HG03025 (cell line): ENCODE measurements at regions not wholly inside any gene's neighbourhood (a gene's known extent, or its start where the extent isn't known, plus 50 kb on each side); places are given as distances from the start of the nearest gene placed in this dataset.
A peak's percentile ranks its signal among the peaks of the same experiment; 100 is the strongest.

Experiments
- ATAC-seq: cut with Tn5 transposase; IDR thresholded peaks from one replicate; pipeline ENCODE4 v1.9.1; 2021; ENCODE audit warnings: mild to moderate bottlenecking, moderate library complexity; ENCODE audit not compliant: unreplicated experiment, low FRiP score

DNA sequence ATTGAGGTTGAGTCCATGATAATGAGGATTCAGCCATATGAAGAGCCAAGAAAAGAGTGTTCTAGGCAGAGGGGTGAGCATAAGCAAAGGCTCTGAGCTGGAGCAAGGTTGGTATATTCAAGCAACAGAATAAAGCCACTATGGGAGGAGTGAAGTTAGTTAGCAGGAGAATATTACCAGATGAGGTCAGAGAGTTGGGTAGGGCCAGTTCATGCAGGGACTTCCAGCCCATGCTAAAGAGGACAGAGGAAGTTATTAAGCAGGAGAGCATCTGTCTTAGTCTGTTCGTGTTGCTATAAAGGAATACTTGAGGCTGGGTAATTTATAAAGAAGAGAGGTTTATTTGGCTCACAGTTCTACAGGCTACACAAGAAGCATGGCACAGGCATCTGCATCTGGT is 57.1 kb upstream of the ATG10 start:
- no peak for ATAC-seq

- no peak for ATAC-seq
These were observed 58.9 kb upstream of the ATG10 start for GRCh38 chr5:81912933-81913332.

DNA sequence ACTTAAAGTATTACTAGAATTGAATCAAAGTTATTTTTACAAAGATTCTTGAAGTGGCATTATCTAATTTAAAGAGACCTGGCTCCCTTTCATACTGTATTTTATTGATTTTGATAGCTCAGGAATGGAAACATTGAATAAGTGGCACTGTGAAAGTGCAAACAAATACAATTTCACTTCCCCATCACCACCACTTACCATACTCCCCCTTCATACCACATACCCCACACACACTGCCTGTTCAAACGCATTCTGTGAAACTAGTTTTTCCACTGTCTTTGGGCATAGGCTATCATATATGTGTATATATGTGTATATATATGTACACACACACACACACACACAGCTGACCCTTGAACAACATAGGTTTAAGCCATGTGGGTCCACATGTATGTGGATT is 62.1 kb upstream of the ATG10 start:
- ATAC-seq: peak; percentile 83

- ATAC-seq: no peak
These were observed 63.1 kb upstream of the ATG10 start for GRCh38 chr5:81908771-81909170.

DNA sequence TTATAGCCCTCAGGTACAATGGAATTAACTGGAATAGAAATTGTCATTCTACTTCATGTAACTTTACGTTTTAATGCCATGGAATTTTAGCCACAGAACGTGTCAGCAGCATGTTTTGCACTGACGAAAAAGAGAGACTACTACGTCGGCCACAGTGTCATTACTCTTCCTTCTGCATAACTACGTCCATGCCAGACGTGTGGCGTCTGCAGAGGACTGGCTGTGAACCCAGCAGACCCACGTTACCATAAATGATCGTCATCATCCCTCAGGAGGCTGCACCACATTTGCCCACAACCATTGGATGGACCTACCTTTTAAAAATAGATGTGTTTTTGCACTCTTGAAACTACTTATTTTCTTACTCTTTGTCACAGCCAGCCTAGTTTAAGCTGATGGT is 63.8 kb upstream of the ATG10 start:
- ATAC-seq: no peak

- no peak for ATAC-seq
These were observed 64.7 kb upstream of the ATG10 start for GRCh38 chr5:81907012-81907635.

GRCh38 chr5:81906086-81906485 is 65.7 kb upstream of the ATG10 start:
- no peak for ATAC-seq

DNA sequence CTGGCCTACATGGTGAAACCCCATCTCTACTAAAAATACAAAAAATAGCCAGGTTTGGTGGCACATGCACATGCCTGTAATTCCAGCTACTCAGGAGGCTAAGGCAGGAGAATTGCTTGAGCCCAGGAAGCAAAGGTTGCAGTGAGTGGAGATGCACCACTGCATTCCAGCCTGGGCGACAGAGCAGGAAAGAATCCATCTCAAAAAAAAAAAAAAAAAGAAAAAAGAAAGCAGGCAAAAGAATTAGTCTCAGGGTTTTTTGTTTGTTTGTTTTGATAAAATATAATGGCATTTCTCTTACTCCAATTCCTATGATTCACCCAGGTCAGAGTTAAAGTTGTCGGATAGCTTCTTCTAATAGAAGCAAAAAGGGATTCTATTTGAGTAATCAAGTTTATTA is 67.0 kb upstream of the ATG10 start:
- ATAC-seq: no peak

DNA sequence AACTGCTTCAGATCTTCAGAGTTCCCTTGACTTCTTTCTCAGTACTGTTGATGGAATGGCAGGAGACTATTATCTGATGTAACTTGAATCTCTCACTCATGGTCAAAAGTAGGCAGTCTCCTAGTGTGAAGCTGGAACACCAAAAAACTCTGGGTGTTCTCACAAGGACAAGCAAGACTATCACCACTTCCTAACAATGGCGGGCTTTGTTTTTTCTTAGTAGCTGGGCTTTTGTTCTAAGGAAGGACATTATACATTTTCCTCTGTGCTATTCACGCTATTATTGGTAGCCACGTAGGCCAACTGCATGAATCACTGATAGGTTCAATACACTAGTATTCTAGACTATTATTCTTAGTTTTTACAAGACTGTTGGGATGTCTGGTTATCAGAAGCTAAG is 67.7 kb upstream of the ATG10 start:
- no peak for ATAC-seq

DNA sequence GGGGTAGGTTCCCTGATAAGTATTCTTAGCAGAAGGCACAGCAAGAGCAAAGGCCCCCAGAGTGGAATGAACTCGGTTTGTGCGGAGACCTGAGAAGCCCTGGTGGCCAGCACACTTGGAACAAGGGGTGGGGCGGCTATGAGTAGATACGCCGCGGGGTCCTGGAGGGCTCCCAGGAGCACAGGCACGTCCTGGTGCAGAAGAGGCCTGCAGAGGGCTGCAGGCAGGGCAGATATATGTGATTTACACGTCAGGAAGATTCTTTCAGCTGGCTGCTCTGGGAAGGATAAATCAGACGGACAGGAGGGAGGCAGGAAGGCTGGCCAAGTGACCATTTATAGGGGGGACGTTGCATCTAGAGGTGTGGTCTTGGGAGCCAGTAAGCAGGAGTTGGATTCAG is 70.2 kb upstream of the ATG10 start:
- no peak for ATAC-seq

GRCh38 chr5:81899123-81899522 is 72.7 kb upstream of the ATG10 start:
- no peak for ATAC-seq

DNA sequence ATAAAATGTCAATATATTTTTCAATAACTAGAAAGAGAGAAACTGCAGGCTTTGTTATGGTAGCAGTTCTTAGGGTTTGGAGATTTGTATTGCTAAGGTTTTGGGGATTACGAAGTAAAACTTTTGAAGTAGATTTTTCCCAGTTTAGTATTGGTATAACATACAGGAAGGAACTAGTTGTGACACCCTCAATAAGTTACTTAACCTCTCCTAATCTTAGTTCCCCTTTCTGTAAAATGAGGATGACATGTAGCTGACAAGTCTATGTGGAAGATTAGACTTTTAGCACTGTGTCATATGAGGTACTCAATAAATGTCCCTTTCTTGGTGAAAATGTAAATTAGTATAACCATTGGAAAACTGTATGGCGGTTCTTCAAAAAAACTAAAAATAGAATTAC is 73.4 kb upstream of the ATG10 start:
- ATAC-seq: no peak

- no peak for ATAC-seq
These were observed 75.1 kb upstream of the ATG10 start for GRCh38 chr5:81896764-81897163.

DNA sequence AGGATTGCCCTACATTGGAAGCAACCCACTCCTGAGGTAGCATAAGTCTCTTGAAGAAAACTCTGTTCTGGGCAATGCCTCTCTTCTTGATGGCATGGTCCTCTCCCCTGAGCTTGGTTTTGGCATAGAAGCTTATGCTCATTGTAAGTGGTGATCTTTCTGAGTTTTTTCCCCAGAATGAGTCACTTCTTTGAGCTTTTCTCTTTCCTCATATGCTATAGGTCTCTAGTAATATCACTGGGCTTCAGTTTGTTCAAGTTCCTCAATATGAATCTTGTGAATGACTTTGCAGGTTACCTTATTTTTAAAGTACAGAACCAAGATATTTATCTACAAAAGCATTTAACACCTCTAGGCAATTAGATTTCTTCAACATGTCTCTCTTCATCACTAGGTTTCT is 76.5 kb upstream of the ATG10 start:
- no peak for ATAC-seq

GRCh38 chr5:81893961-81894360 is 77.9 kb upstream of the ATG10 start:
- ATAC-seq: no peak

DNA sequence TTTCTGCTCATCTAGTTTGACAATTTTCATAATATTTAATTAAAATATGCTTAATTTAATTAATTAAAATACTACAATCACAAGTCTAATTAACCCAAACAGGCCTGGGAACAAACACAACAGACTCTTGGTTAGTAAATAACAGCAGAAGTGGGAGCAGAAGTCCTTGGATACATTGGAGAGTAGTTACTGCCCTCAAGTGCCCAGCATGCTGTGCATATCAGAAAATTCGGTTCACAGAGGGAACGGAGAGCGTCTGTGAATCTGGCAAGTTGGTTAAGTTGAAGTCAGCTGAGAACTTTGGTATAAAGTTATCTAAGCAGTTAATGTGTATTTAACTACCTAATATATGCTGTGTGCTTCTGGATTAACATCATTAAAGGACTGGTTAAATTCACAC is 87.0 kb upstream of the ATG10 start:
- ATAC-seq: no peak

DNA sequence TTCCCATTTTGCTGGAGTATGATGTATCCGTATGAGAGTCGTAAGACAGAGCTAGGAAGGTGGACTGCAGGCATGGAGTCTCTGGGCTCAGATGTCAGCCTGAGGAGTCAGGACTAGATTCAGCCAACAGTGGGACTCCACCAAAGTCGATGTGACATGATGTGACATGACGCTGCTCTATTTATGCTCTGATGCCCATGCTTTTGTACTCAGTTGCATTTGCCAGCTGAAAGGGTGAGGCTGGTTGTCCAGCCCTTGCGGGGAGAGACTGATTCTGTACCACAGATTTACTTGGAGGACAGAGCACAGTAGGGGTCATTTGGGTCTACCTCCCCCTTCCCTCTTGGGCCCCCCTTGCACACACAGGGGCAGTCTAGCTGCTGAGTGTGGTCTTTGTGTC is 88.5 kb upstream of the ATG10 start:
- ATAC-seq: no peak

- ATAC-seq: no peak
These were observed 90.2 kb upstream of the ATG10 start for GRCh38 chr5:81881595-81881994.

DNA sequence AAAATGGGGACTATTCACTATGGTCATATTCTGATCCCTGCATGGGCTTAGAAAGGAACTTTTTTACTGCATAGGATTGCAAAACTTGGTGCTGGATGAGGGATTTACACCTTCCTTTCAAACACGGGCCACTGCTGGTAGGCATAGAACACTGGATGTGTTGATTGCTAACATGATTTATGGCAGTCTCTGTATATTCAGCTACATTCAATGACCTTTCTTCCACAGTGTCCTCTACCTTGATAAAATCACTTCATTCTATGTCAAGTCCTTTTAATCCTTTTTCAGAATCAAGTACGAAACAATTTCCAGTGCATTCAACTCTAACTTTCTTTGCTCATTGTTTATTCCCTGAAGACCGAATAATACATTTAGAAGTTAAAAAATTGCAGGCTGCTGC is 91.9 kb upstream of the ATG10 start:
- no peak for ATAC-seq

DNA sequence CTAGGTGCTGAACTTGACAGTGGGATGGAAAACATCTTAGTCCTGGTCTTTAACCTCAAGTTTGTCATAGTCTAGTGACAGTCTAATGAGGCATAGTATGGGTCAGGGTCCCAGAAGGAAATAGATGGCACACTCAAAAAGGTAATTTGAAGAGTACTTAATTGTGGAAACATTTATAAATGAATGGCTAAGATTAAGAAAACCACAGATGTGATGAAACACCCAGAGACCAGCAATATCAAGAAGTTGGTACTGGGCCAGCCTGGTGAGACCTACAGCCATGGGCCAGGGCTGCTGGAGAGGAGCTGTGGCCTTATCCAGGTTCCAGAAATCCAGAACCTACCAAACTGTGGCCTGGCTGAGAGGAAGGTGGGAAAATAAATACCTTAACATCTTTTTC is 93.5 kb upstream of the ATG10 start:
- no peak for ATAC-seq

DNA sequence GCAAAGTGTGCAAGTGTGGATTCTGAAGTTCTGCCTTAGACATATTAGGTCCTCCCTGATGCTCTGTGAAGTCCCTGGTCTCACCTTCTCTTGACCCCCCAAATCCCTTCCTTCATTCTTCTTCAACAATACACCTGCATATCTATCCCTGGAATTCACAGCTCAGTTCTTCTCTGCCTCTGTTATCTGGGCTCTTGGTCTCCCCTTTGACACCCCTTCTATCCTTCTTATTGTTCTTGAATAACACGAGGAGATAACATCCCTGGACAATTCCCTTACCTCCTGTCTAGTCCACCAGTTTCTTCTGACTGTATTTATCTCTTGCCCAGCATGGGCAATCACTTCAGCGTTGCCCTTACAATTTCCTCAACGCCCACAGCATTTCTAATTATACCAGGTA is 104.8 kb upstream of the ATG10 start:
- no peak for ATAC-seq

GRCh38 chr5:81860778-81861177 is 109.9 kb upstream of the SSBP2 start:
- ATAC-seq: no peak

GRCh38 chr5:81859624-81860023 is 108.7 kb upstream of the SSBP2 start:
- no peak for ATAC-seq
